T-helper 9 cell (primary cell): ENCODE measurements at regions not wholly inside any gene's neighbourhood (a gene's known extent, or its start where the extent isn't known, plus 50 kb on each side); places are given as distances from the start of the nearest gene placed in this dataset.

ENCODE experiments used
- DNase-seq: peaks from one replicate; pipeline ENCODE4 v3.0.0-alpha.2; 2020

- no peak for DNase-seq
Measured at GRCh38 chr1:29747196-29747595, 510.9 kb downstream of the PTPRU start.

- DNase-seq: no peak
Measured at GRCh38 chr1:29746076-29746665, 509.8 kb downstream of the PTPRU start.

- no peak for DNase-seq
Measured at GRCh38 chr1:29744684-29745490, 508.6 kb downstream of the PTPRU start.

- no peak for DNase-seq
Measured at GRCh38 chr1:29743931-29744330, 507.6 kb downstream of the PTPRU start.

- DNase-seq: no peak
Measured at GRCh38 chr1:29743264-29743663, 506.9 kb downstream of the PTPRU start.

GRCh38 chr1:29739176-29739575 lies 502.9 kb downstream of the PTPRU start:
- no peak for DNase-seq

- no peak for DNase-seq
Measured at GRCh38 chr1:29736582-29737188, 500.4 kb downstream of the PTPRU start.

- DNase-seq: no peak
Measured at GRCh38 chr1:29732453-29732852, 496.1 kb downstream of the PTPRU start.

- DNase-seq: no peak
Measured at GRCh38 chr1:29730623-29731022, 494.3 kb downstream of the PTPRU start.

GRCh38 chr1:29729281-29729680 lies 493.0 kb downstream of the PTPRU start:
- no peak for DNase-seq

GRCh38 chr1:29728703-29729102 lies 492.4 kb downstream of the PTPRU start:
- DNase-seq: no peak

GRCh38 chr1:29725262-29725661 lies 488.9 kb downstream of the PTPRU start:
- no peak for DNase-seq

- no peak for DNase-seq
Measured at GRCh38 chr1:29722598-29722997, 486.3 kb downstream of the PTPRU start.

- no peak for DNase-seq
Measured at GRCh38 chr1:29719253-29719652, 482.9 kb downstream of the PTPRU start.

GRCh38 chr1:29718791-29719190 lies 482.5 kb downstream of the PTPRU start:
- no peak for DNase-seq

GRCh38 chr1:29716306-29716705 lies 480.0 kb downstream of the PTPRU start:
- no peak for DNase-seq

- no peak for DNase-seq
Measured at GRCh38 chr1:29713857-29714256, 477.5 kb downstream of the PTPRU start.

- no peak for DNase-seq
Measured at GRCh38 chr1:29712801-29713200, 476.5 kb downstream of the PTPRU start.

- DNase-seq: no peak
Measured at GRCh38 chr1:29712284-29712651, 475.9 kb downstream of the PTPRU start.

GRCh38 chr1:29711582-29712283 lies 475.4 kb downstream of the PTPRU start:
- no peak for DNase-seq

- DNase-seq: no peak
Measured at GRCh38 chr1:29709704-29710280, 473.5 kb downstream of the PTPRU start.

- DNase-seq: no peak
Measured at GRCh38 chr1:29708796-29709703, 472.7 kb downstream of the PTPRU start.
